Activated B cell treated with CpG ODN at 0.5 μM for 24 hours (primary cell): ENCODE measurements at regions not wholly inside any gene's neighbourhood (a gene's known extent, or its start where the extent isn't known, plus 50 kb on each side); places are given as distances from the start of the nearest gene placed in this dataset.

Experiments
- ATAC-seq: fragments of 200-7000 bp; cut with Tn5 transposase; one replicate; pipeline ENCODE4 v1.10.0; 2021; ENCODE audit warnings: low read depth, mild to moderate bottlenecking, moderate library complexity
- CTCF ChIA-PET: fragments of 350-600 bp; sonication (Branson Sonifier 250); formaldehyde crosslinking; loops from one replicate; lab custom pipeline; 2021; ENCODE audit warnings: antibody characterized with exemption; lab: Charles Lee
- POLR2A ChIA-PET: fragments of 350-600 bp; sonication (Branson Sonifier 250); formaldehyde crosslinking; loops from one replicate; lab custom pipeline; 2021; ENCODE audit warnings: antibody characterized with exemption; lab: Charles Lee
- DNase-seq: peaks from one replicate; pipeline ENCODE4 v3.0.0; 2022
- H3K27ac Mint-ChIP-seq: one replicate; pipeline ENCODE4 v1.8.0; 2020; ENCODE audit warnings: mixed read lengths
- H3K27me3 Mint-ChIP-seq: one replicate; pipeline ENCODE4 v1.8.0; 2021; ENCODE audit warnings: mixed read lengths
- H3K36me3 Mint-ChIP-seq: one replicate; pipeline ENCODE4 v1.8.0; 2021; ENCODE audit warnings: low read depth, mixed read lengths
- H3K4me1 Mint-ChIP-seq: one replicate; pipeline ENCODE4 v1.8.0; 2021; ENCODE audit warnings: mixed read lengths
- H3K4me3 Mint-ChIP-seq: one replicate; pipeline ENCODE4 v1.8.0; 2020; ENCODE audit warnings: mild to moderate bottlenecking, mixed read lengths
- H3K9me3 Mint-ChIP-seq: one replicate; pipeline ENCODE4 v1.8.0; 2020; ENCODE audit warnings: mixed read lengths
- intact Hi-C: fragments of 100-400 bp; cut with micrococcal nuclease; formaldehyde crosslinking; loops from one replicate; pipeline ENCODE4 v1.15.1; 2024
- TF ChIP-seq, protein P1 (sequence below): fragments of 200-600 bp; IDR thresholded peaks from one replicate; pipeline ENCODE4 v1.8.0; 2022; ENCODE audit warnings: antibody characterized with exemption, mild to moderate bottlenecking

DNA sequence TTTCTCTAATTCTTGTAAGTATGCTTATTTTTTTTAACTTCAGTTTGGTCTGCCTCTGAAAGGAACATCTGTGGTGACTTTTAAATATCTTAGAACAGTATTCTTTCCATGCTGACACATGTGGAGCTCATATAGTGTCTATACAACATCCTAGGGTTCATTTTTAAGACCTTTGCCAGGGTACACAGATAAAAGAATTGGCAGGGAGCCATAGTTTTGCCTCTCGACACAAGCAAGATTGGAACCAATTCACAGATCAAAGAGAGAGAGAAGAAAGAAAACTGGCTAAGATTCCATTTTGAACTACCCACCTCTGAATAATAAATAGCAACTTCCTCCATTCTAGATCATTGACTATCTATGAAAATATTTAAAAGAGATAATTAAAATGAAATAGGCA, 142.7 kb upstream of the ST6GAL2 start:
- Mint-ChIP-seq H3K27me3 (no peaks in the 10 kb centered on the region), H3K36me3 (no peaks in the 10 kb centered on the region), H3K4me1 (no peaks in the 10 kb centered on the region), H3K9me3 (peaks cover 3% of the 10 kb centered on the region), H3K27ac (no peak overlapping the region), H3K4me3 (no peak overlapping the region)
- no peak for DNase-seq
- intact Hi-C loops = no loop called here
- no peak for ATAC-seq
- TF ChIP-seq, protein P1, sequence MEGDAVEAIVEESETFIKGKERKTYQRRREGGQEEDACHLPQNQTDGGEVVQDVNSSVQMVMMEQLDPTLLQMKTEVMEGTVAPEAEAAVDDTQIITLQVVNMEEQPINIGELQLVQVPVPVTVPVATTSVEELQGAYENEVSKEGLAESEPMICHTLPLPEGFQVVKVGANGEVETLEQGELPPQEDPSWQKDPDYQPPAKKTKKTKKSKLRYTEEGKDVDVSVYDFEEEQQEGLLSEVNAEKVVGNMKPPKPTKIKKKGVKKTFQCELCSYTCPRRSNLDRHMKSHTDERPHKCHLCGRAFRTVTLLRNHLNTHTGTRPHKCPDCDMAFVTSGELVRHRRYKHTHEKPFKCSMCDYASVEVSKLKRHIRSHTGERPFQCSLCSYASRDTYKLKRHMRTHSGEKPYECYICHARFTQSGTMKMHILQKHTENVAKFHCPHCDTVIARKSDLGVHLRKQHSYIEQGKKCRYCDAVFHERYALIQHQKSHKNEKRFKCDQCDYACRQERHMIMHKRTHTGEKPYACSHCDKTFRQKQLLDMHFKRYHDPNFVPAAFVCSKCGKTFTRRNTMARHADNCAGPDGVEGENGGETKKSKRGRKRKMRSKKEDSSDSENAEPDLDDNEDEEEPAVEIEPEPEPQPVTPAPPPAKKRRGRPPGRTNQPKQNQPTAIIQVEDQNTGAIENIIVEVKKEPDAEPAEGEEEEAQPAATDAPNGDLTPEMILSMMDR = no peak
- POLR2A ChIA-PET = no interaction called here
- CTCF ChIA-PET = no interaction called here

DNA sequence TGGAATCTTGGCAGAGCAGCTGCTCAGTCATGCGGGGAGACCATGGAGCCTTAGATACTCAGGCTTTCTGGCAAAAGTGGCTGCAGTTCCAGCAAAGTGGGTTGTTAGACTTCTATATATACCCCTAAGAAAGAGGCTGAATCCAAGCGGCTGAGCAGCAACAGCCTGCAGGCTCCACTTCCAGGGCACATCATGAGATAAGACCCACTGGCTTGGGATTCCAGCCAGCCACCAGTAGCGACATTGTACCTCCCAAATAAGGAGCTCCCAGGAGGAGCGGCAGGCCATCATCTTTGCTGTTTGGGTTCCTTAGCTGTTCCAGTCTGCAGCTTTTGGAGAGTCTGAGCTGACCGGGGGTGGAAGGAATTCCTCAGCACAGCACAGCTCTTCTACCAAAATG, 150.3 kb upstream of the ST6GAL2 start:
- POLR2A ChIA-PET = no interaction called here
- no peaks in the 10 kb centered on the region for H3K4me1 Mint-ChIP-seq
- CTCF ChIA-PET = no interaction called here
- no peak overlapping the region for H3K4me3 Mint-ChIP-seq
- DNase-seq (no peak), ATAC-seq (no peak)
- TF ChIP-seq, protein P1 = no peak
- no peaks in the 10 kb centered on the region for H3K36me3 Mint-ChIP-seq
- H3K27ac Mint-ChIP-seq = no peak overlapping the region
- H3K27me3 Mint-ChIP-seq = no peaks in the 10 kb centered on the region
- peaks cover 8% of the 10 kb centered on the region for H3K9me3 Mint-ChIP-seq
- intact Hi-C loops = no loop called here

DNA sequence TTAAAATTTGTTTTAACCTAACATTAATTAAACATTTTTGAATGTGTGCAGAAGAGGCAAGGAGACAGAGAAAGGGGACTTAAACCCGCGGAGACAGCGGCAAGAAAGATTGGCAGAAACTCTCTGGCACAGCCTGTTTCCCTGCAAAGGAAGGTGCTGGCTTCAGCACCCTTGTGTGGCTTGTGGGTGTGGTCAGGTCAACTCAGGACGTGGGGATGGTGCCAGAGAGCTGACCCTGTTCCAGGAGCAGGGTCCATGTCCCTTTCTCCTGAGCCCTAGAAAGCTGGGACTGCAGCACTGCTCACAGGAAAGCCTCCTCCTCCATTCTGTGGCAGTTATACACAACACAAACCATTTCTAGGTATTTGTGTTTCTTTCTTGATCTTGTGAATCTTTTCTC, 176.2 kb upstream of the ST6GAL2 start:
- ATAC-seq (no peak), DNase-seq (no peak)
- Mint-ChIP-seq H3K4me1 (no peaks in the 10 kb centered on the region), H3K27me3 (no peaks in the 10 kb centered on the region), H3K27ac (no peak overlapping the region), H3K4me3 (no peak overlapping the region), H3K36me3 (no peaks in the 10 kb centered on the region), H3K9me3 (no peaks in the 10 kb centered on the region)
- TF ChIP-seq, protein P1 = no peak
- intact Hi-C loops = no loop called here
- CTCF ChIA-PET = no interaction called here
- POLR2A ChIA-PET = no interaction called here

DNA sequence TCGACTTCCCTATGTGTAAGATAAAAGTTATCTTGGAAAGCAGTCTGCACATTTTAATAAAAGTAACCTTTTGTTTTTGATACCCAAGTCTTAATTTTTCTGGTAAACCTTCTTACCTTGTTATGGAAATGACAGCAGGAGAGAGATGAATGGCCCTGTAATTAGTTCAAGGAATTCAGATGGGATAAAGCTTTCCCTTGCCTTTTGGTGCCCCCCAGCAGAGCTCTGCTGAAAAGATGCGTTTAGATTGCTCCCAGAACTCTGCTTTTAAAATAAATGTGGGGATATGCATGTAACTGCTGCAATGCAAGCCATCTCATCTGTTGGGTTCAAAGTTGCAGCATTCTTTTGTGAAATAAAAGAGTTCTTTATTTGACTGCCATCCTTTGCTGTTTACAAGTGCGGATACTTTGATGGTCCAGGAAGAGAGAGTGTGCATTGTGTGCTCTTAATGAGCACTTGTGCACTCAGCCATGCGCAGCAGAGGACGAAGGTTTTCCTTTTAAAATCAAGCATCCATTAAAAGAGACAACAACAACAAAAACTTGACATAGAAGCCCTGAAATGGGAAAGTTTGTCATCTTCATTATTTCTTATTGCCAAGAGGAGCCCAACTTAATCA, 176.7 kb upstream of the ST6GAL2 start:
- no peak for ATAC-seq
- Mint-ChIP-seq H3K4me3 (no peak overlapping the region), H3K27me3 (no peaks in the 10 kb centered on the region), H3K36me3 (no peaks in the 10 kb centered on the region), H3K9me3 (no peaks in the 10 kb centered on the region), H3K27ac (no peak overlapping the region), H3K4me1 (no peaks in the 10 kb centered on the region)
- intact Hi-C loops = no loop called here
- ChIA-PET POLR2A (no interaction called here), CTCF (no interaction called here)
- TF ChIP-seq, protein P1 = no peak
- DNase-seq = no peak

DNA sequence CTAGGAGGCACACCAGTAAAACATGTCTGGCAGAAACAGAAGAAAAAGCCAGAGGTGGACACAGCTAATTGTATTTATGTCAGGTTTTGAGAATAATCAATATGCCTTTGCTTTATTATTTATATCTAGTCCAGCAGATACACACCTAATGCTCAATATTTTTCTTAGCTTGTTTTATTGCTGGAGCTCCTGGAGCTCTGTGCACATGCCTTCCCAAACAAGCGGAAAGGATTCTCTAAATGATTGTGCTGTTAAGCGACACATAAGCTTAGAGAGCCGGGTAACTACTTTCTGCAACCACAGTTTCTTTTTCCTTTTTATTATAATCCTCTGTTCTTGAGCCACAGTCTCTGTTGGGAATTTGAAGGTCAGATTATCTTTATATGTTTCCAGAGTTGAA, 177.3 kb upstream of the ST6GAL2 start:
- intact Hi-C loops = no loop called here
- H3K36me3 Mint-ChIP-seq = no peaks in the 10 kb centered on the region
- TF ChIP-seq, protein P1 = no peak
- no peaks in the 10 kb centered on the region for H3K27me3 Mint-ChIP-seq
- H3K4me1 Mint-ChIP-seq = no peaks in the 10 kb centered on the region
- no peaks in the 10 kb centered on the region for H3K9me3 Mint-ChIP-seq
- no peak for DNase-seq
- no peak overlapping the region for H3K27ac Mint-ChIP-seq
- ChIA-PET POLR2A (no interaction called here), CTCF (no interaction called here)
- no peak overlapping the region for H3K4me3 Mint-ChIP-seq
- no peak for ATAC-seq
